AML-193 (cell line): ENCODE measurements at regions not wholly inside any gene's neighbourhood (a gene's known extent, or its start where the extent isn't known, plus 50 kb on each side); places are given as distances from the start of the nearest gene placed in this dataset.
"Not testable (repeated sequence)": the region's sequence is repeated elsewhere in the genome, so short reads cannot be mapped to it uniquely, and the experiment has no call there.

ENCODE experiments used
- DNase-seq, 2 experiments: peaks; one replicate each; lab custom pipeline; 2025; lab: John Stamatoyannopoulos, UW

- DNase-seq = no peak
Observed at GRCh38 chr9:102164247-102164646, 425.8 kb upstream of the GRIN3A start.

- not testable (repeated sequence) for DNase-seq
Observed at GRCh38 chr9:102153081-102153480, 414.6 kb upstream of the GRIN3A start.

GRCh38 chr9:102135768-102136167 lies 397.3 kb upstream of the GRIN3A start:
- DNase-seq = no peak

- no peak for DNase-seq
Observed at GRCh38 chr9:102124465-102124864, 386.0 kb upstream of the GRIN3A start.

- DNase-seq = no peak
Observed at GRCh38 chr9:102114557-102114956, 376.1 kb upstream of the GRIN3A start.

- DNase-seq = no peak
Observed at GRCh38 chr9:102113191-102113590, 374.7 kb upstream of the GRIN3A start.

- no peak for DNase-seq
Observed at GRCh38 chr9:102106439-102106838, 368.0 kb upstream of the GRIN3A start.

- DNase-seq = no peak
Observed at GRCh38 chr9:102101723-102102122, 363.3 kb upstream of the GRIN3A start.

- no peak for DNase-seq
Observed at GRCh38 chr9:102087141-102087540, 348.7 kb upstream of the GRIN3A start.

- DNase-seq = no peak
Observed at GRCh38 chr9:102085548-102085947, 347.1 kb upstream of the GRIN3A start.

- DNase-seq = no peak
Observed at GRCh38 chr9:102072059-102072764, 333.8 kb upstream of the GRIN3A start.

GRCh38 chr9:102069969-102070368 lies 331.5 kb upstream of the GRIN3A start:
- DNase-seq = no peak

GRCh38 chr9:102054811-102055210 lies 316.4 kb upstream of the GRIN3A start:
- DNase-seq = no peak

GRCh38 chr9:102049586-102050246 lies 311.3 kb upstream of the GRIN3A start:
- no peak for DNase-seq

- no peak for DNase-seq
Observed at GRCh38 chr9:102047549-102047948, 309.1 kb upstream of the GRIN3A start.

- no peak for DNase-seq
Observed at GRCh38 chr9:102044133-102044532, 305.7 kb upstream of the GRIN3A start.

GRCh38 chr9:102038006-102038405 lies 299.6 kb upstream of the GRIN3A start:
- no peak for DNase-seq

GRCh38 chr9:102035929-102036328 lies 297.5 kb upstream of the GRIN3A start:
- no peak for DNase-seq

- DNase-seq = no peak
Observed at GRCh38 chr9:102032614-102033013, 294.2 kb upstream of the GRIN3A start.

GRCh38 chr9:102000956-102001355 lies 262.5 kb upstream of the GRIN3A start:
- no peak for DNase-seq

- no peak for DNase-seq
Observed at GRCh38 chr9:101999441-101999840, 261.0 kb upstream of the GRIN3A start.

GRCh38 chr9:101995231-101995630 lies 256.8 kb upstream of the GRIN3A start:
- DNase-seq = no peak

- DNase-seq = no peak
Observed at GRCh38 chr9:101993771-101994170, 255.3 kb upstream of the GRIN3A start.

- no peak for DNase-seq
Observed at GRCh38 chr9:101991926-101992325, 253.5 kb upstream of the GRIN3A start.
